OCI-LY7 (cell line): ENCODE measurements at regions not wholly inside any gene's neighbourhood (a gene's known extent, or its start where the extent isn't known, plus 50 kb on each side); places are given as distances from the start of the nearest gene placed in this dataset.
"Not testable (repeated sequence)": the region's sequence is repeated elsewhere in the genome, so short reads cannot be mapped to it uniquely, and the experiment has no call there.

Experiments used
- BruUV-seq: library from RNA; stranded (reverse); fragments of 400-500 nt; replicated peaks from 2 replicates; lab custom pipeline; 2021; lab: Mats Ljungman, UMichigan
- CTCF ChIA-PET: fragments of 300-600 bp; sonication (Branson Sonifier 250); formaldehyde crosslinking; loops from one replicate; lab custom pipeline; 2022; ENCODE audit warnings: antibody characterized with exemption; ENCODE audit not compliant: unreplicated experiment; lab: Charles Lee
- POLR2A ChIA-PET: fragments of 300-600 bp; sonication (Branson Sonifier 250); formaldehyde crosslinking; loops from one replicate; lab custom pipeline; 2022; ENCODE audit warnings: antibody characterized with exemption; lab: Charles Lee
- DNase-seq: peaks from one replicate; pipeline ENCODE4 v3.0.0-alpha.2; 2015; ENCODE audit warnings: low spot score
- H2AFZ ChIP-seq: fragments of 200-600 bp; sonication (generic), shearing (Covaris generic); 2 replicates; pipeline ENCODE4 v1.6.1; 2014; ENCODE audit warnings: mild to moderate bottlenecking, antibody characterized with exemption, low read length, moderate library complexity
- H3K27ac ChIP-seq: fragments of 200-600 bp; sonication (generic); 2 replicates; pipeline ENCODE4 v1.5.1; 2014; ENCODE audit warnings: mixed run types, low read depth, mild to moderate bottlenecking, moderate library complexity, low read length, inconsistent platforms; ENCODE audit not compliant: poor library complexity, severe bottlenecking
- H3K36me3 ChIP-seq: fragments of 200-600 bp; sonication (generic); 2 replicates; pipeline ENCODE4 v1.6.1; 2014; ENCODE audit warnings: mild to moderate bottlenecking, antibody characterized with exemption, low read length, moderate library complexity, mixed read lengths; ENCODE audit not compliant: insufficient read depth
- H3K4me1 ChIP-seq: fragments of 200-600 bp; sonication (generic); 2 replicates; pipeline ENCODE4 v1.5.1; 2014; ENCODE audit warnings: mild to moderate bottlenecking, low read length; ENCODE audit not compliant: insufficient read depth, poor library complexity, severe bottlenecking
- H3K4me2 ChIP-seq: fragments of 200-600 bp; sonication (generic); 2 replicates; pipeline ENCODE4 v1.6.1; 2014; ENCODE audit warnings: mild to moderate bottlenecking, low read length
- H3K4me3 ChIP-seq: fragments of 200-600 bp; sonication (generic); 2 replicates; pipeline ENCODE4 v1.5.1; 2014; ENCODE audit warnings: mild to moderate bottlenecking, low read depth, low read length; ENCODE audit not compliant: poor library complexity, severe bottlenecking
- H3K79me2 ChIP-seq: fragments of 200-600 bp; sonication (generic); 2 replicates; pipeline ENCODE4 v1.6.1; 2016; ENCODE audit warnings: low read depth, mild to moderate bottlenecking, low read length, moderate library complexity, mixed read lengths; ENCODE audit not compliant: insufficient read depth
- H3K9me2 ChIP-seq: fragments of 200-600 bp; sonication (generic); 2 replicates; pipeline ENCODE4 v1.6.1; 2016; ENCODE audit warnings: mild to moderate bottlenecking, low read length, mixed read lengths; ENCODE audit not compliant: insufficient read depth
- H3K9me3 ChIP-seq: fragments of 200-600 bp; sonication (generic); 2 replicates; pipeline ENCODE4 v1.6.1; 2014; ENCODE audit warnings: mild to moderate bottlenecking, mixed run types, low read length, mixed read lengths
- H4K20me1 ChIP-seq: fragments of 200-600 bp; sonication (generic); 2 replicates; pipeline ENCODE4 v1.6.1; 2014; ENCODE audit warnings: mild to moderate bottlenecking, antibody characterized with exemption, low read length, moderate library complexity, mixed read lengths; ENCODE audit not compliant: insufficient read depth
- EZH2phosphoT487 ChIP-seq: fragments of 200-600 bp; sonication (generic); IDR thresholded peaks from 2 replicates; pipeline ENCODE4 v1.6.1; 2018; ENCODE audit warnings: low read depth, borderline replicate concordance, mild to moderate bottlenecking, mixed run types, antibody characterized with exemption, low read length, moderate library complexity, mixed read lengths
- intact Hi-C: fragments of 100-400 bp; cut with micrococcal nuclease; formaldehyde crosslinking; loops from one replicate; pipeline ENCODE4 v1.10.0; 2022; ENCODE audit not compliant: unreplicated experiment
- TF ChIP-seq, protein P1 (sequence below): fragments of 200-600 bp; sonication (generic); conservative IDR thresholded peaks from 2 replicates; pipeline ENCODE4 v1.5.1; 2014; ENCODE audit warnings: mild to moderate bottlenecking, antibody characterized with exemption, low read length, moderate library complexity, mixed read lengths

DNA sequence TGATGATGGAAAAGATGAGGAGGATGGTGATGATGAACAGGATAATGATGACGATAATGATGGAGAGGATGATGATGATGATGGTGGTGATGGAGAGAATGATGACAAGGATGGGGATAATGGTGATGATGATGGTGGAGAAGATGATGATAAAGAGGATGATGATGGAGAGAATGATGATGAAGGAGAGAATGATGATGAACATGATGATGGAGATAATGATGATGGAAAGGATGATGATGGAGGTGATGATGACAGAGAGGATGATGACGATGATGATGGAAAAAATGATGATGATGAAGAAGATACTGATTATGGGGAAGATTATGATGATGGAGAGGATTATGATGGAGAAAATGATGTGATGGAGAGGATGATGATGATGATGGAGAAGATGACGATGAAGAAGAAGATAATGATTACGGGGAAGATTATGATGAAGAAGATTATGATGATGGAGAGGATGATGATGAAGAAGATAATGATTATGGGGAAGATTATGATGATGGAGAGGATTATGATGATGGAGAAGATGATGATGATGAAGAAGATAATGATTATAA, 204.1 kb downstream of the MATN1 start:
- no peak for TF ChIP-seq EZH2phosphoT487
- TF ChIP-seq, protein P1, sequence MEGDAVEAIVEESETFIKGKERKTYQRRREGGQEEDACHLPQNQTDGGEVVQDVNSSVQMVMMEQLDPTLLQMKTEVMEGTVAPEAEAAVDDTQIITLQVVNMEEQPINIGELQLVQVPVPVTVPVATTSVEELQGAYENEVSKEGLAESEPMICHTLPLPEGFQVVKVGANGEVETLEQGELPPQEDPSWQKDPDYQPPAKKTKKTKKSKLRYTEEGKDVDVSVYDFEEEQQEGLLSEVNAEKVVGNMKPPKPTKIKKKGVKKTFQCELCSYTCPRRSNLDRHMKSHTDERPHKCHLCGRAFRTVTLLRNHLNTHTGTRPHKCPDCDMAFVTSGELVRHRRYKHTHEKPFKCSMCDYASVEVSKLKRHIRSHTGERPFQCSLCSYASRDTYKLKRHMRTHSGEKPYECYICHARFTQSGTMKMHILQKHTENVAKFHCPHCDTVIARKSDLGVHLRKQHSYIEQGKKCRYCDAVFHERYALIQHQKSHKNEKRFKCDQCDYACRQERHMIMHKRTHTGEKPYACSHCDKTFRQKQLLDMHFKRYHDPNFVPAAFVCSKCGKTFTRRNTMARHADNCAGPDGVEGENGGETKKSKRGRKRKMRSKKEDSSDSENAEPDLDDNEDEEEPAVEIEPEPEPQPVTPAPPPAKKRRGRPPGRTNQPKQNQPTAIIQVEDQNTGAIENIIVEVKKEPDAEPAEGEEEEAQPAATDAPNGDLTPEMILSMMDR: no peak
- no TSS peak for BruUV-seq
- ChIA-PET CTCF (no interaction called here), POLR2A (no interaction called here)
- H2AFZ ChIP-seq: no peak overlapping the region
- no peaks in the 10 kb centered on the region for H3K36me3 ChIP-seq
- H3K9me3 ChIP-seq: no peaks in the 10 kb centered on the region
- H4K20me1 ChIP-seq: no peaks in the 10 kb centered on the region
- intact Hi-C loops: no loop called here
- no peaks in the 10 kb centered on the region for H3K79me2 ChIP-seq
- no peak overlapping the region for H3K27ac ChIP-seq
- H3K4me3 ChIP-seq: no peak overlapping the region
- no peak for DNase-seq
- no peaks in the 10 kb centered on the region for H3K4me1 ChIP-seq
- H3K9me2 ChIP-seq: no peaks in the 10 kb centered on the region
- no peak overlapping the region for H3K4me2 ChIP-seq

GRCh38 chr1:30518696-30519095, 204.7 kb downstream of the MATN1 start:
- Histone ChIP-seq H3K4me3 (no peak overlapping the region), H3K79me2 (no peaks in the 10 kb centered on the region), H3K36me3 (no peaks in the 10 kb centered on the region), H3K27ac (no peak overlapping the region), H4K20me1 (no peaks in the 10 kb centered on the region), H3K9me2 (no peaks in the 10 kb centered on the region), H3K9me3 (no peaks in the 10 kb centered on the region), H3K4me1 (no peaks in the 10 kb centered on the region), H2AFZ (no peak overlapping the region), H3K4me2 (no peak overlapping the region)
- DNase-seq: no peak
- ChIA-PET CTCF (no interaction called here), POLR2A (no interaction called here)
- intact Hi-C loops: no loop called here
- no TSS peak for BruUV-seq
- TF ChIP-seq, protein P1: no peak
- no peak for TF ChIP-seq EZH2phosphoT487

DNA sequence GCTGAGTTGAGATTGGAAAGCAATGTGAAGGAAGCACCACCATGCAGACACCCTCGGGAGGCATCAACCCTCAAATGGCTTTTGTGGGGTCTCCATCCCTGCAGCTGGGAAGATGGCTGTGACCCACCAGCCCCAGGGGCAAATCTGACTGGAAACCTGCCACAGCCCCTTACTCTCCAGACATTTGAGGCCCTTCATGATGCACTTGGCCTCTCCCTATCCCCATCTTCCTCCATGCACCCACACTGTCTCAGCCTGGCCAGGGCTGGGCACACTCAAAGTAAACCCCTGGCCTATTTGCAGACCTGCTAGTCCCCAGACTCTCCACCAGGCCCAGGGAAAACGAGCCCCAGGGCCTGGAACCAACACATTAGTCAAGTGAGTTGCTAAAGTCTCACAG, 205.2 kb downstream of the MATN1 start:
- no peaks in the 10 kb centered on the region for H3K9me2 ChIP-seq
- intact Hi-C loops: no loop called here
- H3K36me3 ChIP-seq: no peaks in the 10 kb centered on the region
- ChIA-PET CTCF (no interaction called here), POLR2A (no interaction called here)
- H3K4me2 ChIP-seq: no peak overlapping the region
- H3K79me2 ChIP-seq: no peaks in the 10 kb centered on the region
- no peak overlapping the region for H3K4me3 ChIP-seq
- BruUV-seq: no TSS peak
- no peak for DNase-seq
- no peaks in the 10 kb centered on the region for H3K9me3 ChIP-seq
- no peak overlapping the region for H3K27ac ChIP-seq
- H3K4me1 ChIP-seq: no peaks in the 10 kb centered on the region
- no peak overlapping the region for H2AFZ ChIP-seq
- TF ChIP-seq, protein P1: no peak
- no peak for TF ChIP-seq EZH2phosphoT487
- no peaks in the 10 kb centered on the region for H4K20me1 ChIP-seq

GRCh38 chr1:30517666-30518065, 205.7 kb downstream of the MATN1 start:
- not testable (repeated sequence) for BruUV-seq

More at GRCh38 chr1:30517666-30518065, 205.7 kb downstream of the MATN1 start:
- H3K4me2 ChIP-seq, H3K4me1 ChIP-seq, H3K4me3 ChIP-seq, H4K20me1 ChIP-seq, intact Hi-C loops, H3K36me3 ChIP-seq, CTCF ChIA-PET, H2AFZ ChIP-seq, DNase-seq, H3K9me3 ChIP-seq, H3K79me2 ChIP-seq, H3K9me2 ChIP-seq, H3K27ac ChIP-seq, POLR2A ChIA-PET: not testable (repeated sequence)
